UCSD-AML1 (cell line): ENCODE measurements at regions not wholly inside any gene's neighbourhood (a gene's known extent, or its start where the extent isn't known, plus 50 kb on each side); places are given as distances from the start of the nearest gene placed in this dataset.

ENCODE experiments used
- DNase-seq: peaks from one replicate; lab custom pipeline; 2025; ENCODE audit not compliant: unreplicated experiment; lab: John Stamatoyannopoulos, UW

DNA sequence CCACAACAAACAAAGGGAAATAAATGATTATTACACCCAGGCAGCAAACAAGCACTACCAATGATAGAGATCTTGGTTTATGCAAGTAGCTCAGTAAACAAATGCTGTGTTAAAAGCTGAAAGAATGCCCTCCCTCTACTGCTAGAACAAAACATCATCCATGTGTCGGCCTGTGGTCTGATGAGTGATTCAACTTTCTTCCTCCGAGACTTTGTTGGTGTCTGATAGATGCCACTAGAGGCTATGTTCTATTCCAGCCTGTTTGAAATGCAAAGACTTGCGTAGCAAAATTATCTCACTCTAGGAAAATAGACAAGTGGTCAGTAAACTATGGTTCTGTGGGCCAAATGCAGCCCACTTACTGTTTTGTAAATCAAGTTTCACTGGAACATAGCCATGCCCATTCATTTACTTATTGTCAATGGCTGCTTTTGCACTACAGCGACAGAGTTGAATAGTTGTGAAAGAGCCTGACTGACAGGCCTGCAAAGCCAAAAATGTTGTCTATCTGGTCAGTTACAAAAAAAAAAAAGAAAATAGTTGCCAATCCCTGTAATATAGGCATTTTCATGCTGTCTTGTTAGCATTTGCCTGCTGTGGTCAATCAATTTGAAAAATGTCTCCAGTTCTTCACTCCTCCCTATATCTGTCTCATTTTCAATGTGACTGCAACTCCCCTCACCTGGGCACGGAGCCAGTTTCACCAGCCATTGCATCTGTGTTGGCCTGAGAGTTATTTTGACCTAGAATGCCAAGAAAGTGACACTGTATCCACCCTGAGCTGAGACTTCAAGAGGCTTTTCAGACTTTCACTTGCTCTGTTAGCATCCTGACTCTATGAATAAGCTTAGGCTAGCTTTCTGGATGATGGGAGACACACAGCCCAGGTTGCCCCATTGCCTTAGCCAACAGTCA is 544.6 kb upstream of the BTBD3 start:
- DNase-seq: no peak

DNA sequence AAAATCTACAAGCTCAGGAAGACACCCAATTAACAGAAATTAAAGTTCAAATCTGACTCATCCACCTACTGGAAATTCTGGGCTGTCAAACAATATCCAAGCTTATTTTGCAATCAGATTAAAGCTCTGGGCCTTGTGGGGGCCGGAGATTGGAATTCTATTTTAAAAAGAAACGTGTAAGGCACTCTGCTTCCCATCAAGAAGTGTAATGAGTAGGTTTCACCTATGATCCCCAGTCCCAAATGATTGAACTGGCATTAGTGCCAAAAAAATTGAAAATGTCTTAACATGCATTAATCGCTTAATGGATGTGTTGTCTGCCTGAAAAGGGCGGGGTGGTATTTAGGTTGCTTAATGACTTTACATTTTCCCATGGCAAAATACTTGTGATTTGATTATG is 542.4 kb upstream of the BTBD3 start:
- no peak for DNase-seq

DNA sequence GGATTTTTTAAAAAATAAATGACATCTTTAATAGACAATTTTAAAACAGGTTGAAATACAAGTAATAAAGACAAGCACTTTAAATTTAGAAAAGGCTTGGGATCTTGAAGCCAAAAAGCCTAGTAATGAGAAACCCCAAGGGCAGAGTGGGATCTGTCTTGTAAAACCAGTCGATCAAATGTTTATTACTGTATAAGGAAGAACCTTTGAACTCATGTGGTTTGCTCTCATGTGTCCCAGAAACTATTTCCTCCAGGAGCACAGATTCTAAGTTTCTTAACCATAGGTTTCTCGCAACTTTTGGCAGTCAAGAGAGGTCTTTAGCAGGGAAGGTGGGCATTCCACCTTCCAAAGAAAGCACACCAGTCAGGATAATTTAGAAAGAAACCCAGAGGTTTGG is 541.7 kb upstream of the BTBD3 start:
- DNase-seq: no peak

DNA sequence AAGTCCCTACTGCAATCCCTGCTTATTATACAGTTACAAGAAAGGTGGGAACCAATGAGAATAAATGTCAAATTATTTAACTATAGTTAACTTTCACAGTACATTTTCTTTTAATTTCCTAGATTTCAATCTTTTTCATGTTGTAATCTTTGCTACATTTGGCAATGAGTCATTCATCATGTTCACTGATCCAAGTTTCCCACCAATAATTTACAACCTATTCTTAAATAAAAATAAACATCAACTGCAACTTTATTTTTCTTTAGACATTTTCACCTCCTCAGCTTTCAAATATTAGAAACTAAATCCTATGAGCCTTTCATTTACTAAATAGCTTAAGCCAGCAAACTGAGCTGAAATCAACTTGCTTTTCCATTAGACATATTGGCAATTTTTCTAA is 541.3 kb upstream of the BTBD3 start:
- no peak for DNase-seq

DNA sequence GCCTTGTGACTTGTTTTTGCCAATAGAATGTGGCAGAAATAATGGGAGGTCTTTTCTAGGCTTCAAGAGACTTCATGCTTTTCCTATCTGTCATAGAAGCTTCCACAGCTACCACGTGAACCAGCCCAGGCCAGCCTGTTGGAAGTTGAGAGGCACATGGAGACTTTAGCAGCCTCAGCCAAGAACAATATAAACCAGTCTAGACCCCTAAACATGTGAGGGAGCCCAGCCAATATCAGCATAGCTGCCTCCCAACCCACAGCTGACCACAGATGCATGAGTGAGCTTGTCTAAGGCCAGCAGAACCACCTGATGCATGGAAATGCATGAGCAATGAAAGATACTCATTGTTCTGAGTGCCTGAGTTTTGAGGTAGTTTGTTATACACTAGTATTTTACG is 540.7 kb upstream of the BTBD3 start:
- DNase-seq: no peak

DNA sequence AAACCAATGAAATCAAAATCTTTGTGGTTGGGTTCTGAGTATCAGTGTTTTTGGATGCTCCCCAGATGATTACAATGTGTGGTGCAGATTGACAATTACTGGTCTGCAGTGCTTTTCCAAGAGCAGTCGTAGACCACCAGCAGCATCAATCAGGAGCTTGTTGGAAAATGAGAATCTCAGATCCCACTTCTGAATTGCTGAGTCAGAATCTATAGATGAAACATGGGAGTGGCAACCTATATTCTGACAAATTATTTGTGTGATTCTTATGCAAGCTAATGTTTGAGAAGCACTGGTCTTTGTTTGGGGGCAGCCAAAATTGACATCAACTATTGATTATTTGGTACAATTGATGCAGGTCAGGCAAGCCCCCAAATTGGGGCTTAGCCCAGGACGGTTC is 539.9 kb upstream of the BTBD3 start:
- DNase-seq: no peak

DNA sequence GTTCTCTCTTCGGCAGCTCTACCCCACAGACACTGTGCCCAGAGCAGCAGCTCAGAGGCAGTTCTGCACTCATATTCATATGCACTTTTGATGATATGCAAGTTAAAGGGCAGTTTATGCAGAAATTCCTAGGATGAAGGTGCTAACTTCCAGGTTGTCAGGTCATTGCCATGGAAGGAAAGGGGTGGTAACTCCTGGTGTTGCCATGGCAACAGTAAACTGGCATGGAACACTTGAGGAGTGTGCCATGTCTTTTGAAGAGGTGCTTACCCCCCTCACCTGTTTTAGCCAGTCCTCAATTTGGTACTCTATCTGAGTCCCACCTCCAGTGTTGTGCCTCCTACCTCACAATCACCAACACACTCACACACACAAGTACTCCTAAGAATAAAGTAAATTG is 539.4 kb upstream of the BTBD3 start:
- no peak for DNase-seq

DNA sequence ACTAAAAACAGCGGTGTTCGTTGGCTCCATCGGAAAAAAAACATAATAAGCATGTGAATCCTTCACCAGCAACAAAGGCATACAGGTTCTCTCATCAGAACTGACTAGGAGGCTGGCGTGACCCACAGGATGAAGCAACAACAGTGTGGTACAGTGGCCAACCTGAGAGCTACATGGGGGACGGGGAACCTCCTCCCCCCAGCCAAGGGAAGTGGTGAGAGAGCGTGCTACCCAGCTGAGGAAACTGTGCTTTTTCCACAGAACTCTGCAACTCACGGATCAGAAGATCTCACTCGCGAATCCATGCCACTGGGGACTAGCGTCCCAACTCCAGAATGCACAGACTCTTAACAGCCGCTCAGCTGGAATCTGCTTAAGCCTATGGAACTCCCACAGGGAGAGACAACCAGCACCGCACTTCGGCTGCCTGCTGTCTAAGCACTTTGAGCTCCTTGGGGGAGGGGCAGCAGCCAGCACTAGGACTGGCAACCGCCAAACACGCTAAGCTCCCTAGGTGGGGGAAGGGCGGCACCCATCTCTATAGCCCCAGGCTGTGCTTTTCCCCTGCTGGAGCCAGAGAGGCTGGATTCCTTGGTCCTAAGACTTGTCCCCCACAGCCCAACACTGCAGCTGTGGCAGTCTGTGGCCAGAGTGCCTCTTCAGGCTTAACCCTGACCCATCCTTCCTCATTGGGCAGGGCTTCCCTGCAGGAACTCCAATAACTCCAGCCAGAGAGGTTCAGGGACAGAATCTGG is 538.3 kb upstream of the BTBD3 start:
- DNase-seq: no peak

DNA sequence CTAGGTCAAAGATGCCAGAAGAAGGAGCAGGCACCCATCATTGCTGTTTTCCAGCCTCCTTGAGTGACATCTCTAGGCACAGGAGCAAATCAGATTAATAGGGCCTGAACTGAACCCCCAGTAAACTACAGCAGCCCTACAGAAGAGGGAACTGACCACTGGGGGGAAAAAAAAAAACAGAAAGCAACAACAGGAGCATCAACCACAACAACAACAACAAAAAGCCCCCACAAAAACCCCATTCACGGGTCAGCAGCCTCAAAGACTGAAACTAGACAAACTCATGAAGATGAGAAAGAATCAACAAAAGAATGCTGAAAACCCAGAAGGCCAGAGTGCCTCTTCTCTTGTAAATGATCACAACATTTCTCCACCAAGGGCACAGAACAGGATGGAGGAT is 537.4 kb upstream of the BTBD3 start:
- no peak for DNase-seq

DNA sequence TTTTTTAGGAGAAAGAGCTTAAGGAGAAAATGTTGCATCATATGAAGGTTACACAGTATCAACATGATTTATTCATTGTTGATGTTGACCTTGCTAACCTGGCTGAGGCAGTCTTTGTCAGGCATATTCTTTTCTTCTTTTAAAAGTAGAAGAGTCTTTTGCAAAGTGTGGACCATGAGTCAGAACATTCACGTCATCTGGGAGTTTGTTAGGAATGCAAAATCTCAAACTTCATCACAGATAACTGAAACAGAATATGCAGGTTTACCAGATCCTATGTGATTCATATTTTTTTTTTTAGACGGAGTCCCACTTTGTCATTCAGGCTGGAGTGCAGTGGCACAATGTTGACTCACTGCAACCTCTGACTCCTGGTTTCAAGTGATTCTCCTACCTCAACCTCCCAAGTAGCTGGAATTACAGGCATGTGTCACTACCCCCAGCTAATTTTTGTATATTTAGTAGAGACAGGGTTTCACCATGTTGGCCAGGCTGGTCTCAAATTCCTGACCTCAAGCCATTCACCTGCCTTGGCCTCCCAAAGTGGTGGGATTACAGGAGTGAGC is 530.4 kb upstream of the BTBD3 start:
- no peak for DNase-seq

DNA sequence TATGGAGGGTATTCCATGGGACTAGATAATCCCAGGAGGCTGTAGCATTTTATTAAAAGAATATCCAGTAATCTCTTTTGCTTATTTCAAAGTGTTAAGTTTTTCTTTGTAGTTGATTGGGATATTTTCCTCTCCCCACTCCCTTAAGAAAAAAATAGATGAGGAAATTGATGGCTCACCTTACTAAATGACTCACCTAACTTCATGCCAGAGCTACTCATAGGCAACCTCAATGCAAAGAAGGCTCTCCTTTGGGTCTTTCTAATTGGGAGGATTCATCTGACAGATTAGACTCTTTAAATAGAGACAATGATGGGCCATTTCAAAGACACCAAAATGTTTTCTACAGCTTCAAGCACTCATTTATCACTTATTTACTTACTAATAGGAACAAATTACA is 528.5 kb upstream of the BTBD3 start:
- DNase-seq: no peak

DNA sequence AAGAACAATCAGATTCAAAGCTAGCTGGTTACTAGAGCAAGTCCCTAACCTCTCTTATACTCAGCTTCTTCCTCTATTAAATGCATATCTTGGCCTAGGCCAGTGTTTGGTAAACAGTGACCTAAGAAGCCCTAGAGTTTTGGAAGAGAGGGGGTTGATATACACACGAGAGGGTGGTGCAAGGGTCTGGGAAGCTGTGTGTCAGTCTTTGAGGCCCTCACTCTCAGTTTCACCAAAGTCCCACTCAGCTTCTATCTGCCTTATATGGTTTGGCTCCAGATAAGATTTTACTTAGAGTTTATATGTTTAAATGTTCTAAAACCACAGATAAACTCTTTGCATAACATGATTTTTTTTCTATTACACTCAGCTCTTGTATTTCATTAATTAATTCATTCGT is 526.1 kb upstream of the BTBD3 start:
- DNase-seq: no peak

DNA sequence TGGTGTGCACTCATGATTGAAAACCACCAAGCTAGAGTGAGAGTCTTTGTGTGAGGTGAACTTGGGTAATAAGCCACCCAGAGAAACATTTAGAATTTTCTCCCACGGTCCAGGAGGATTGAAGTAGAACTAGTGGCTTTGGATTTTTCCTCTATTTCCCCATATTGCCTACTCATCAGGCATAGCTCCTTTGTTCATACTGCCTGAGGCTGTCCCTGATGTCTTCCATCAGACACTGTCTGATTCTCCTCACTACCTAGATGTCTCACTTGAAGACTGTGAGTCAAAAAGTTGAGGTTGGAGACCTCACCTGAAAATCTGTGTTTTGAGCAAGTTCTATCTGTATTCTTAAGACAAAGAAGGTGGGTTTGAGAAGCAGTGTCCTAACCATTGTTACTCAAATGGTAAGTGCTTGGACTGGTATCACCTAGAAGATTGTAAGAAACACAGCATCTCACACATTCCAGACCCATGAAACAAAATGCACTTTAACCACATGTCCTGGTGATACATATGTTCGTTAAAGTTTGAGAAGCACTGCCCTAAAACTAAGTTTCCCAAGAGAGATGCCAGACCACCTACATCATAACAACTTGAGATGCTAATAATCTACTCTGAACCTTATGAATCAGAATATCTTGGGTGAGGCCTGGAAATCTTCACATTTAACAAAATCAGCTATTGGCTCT is 523.4 kb upstream of the BTBD3 start:
- DNase-seq: no peak

DNA sequence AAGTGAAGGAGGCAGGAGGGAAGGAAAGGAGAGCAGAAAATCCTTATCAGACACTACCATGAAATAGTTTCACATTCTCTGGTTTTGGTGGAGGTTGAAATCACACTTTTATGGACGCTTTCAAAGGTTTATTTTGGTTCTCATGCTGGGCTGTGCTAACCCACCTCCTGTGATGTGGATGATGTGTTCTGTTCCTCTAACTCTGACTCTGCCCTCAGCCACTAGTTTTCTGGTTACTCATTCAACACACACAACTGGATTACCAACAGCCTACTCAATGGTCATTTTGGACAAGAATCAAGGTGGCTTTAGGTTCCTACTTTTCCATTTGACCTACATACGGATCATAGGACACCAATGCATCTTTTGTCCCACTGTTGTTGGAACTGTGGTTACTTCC is 522.1 kb upstream of the BTBD3 start:
- DNase-seq: no peak

DNA sequence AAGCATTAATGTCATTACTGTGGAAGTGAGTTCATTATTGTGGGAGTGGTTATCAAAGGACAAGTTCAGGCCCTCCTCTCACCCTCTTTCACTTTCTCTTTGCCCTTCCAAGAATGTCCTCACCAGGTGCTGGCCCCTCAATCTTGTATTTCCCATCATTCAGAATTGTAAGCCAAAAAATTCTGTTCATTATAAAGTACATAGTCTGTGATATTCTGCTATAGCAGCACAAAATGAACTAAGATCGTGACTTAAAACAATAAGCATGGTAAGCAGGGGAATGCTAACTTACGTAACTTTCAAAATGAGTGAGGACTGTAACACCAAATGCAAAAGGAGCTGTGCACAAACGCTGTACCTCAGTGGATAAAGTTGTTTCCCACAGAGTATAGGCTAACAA is 515.7 kb upstream of the BTBD3 start:
- DNase-seq: no peak

DNA sequence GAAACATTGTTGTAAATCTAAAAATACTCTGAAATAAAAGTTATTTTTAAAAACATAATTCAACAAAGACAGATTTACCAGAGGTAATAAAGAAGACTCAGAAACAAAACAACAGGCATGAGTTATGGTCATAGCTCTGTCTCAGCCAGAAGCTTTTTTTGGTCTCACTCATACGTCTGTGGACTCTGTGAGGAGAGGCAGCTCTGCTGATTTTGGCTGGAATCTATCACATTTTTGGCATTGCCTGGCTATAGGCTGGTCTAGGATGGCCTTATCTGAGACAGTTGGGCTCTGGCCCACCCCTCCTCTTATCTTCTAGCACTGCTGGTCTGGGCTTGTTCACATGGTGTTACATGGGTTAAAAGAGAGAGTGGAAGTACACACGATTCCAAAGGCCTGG is 514.0 kb upstream of the BTBD3 start:
- DNase-seq: no peak

DNA sequence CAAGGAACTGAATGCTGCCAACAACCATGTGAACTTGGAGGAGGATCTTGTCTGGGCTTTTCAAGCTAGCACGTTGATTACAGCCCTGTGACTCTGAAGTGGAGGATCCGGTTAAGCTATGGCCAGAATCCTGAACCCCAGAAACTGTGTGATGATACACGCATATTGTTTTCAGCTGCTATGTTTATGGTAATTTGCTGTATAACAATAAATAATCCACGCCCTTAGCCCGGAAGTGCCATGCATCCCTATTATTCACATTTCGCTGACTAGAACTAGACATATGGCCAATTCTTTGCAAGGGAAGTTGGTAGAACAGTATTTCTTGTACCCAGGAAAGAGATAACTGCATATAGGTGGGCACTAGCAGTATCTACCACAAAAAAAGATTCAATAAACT is 510.8 kb upstream of the BTBD3 start:
- no peak for DNase-seq

DNA sequence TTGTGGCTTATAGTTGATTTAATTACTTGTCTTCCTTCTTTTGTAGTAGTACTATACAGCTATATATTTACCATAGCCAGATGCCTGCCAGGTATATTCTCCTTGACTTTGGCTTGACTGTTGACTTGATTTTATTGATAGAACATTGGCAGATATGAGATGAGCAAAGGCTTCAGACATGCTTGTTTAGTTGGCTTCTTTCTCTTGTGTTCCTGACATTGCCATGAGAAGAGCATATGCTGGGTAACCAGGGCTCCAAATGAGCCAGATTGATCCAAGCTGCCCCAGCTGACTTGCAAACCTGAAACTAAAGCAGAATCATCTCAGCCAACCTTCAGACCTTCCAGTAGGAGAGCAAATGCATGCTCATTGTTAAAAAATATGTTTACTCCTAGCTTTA is 508.1 kb upstream of the BTBD3 start:
- no peak for DNase-seq

DNA sequence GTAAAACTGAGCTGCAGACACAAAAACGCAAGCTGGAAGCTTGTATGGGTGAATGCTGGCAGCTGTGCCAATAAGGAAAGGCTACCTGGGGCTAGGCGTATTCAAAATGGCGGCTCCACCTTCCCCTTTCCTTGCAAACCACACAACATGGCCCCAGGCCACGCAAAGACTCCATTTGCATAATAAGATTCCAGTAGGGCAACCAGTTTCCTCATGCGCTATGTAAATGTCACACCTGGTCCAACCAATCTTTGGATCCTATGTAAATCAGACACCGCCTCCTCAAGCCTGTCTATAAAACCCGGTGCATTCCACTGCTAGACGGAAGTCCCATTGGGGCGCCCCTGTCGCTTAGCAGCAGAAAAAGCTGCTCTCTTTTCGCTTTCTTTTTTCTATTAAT is 505.9 kb upstream of the BTBD3 start:
- DNase-seq: no peak

DNA sequence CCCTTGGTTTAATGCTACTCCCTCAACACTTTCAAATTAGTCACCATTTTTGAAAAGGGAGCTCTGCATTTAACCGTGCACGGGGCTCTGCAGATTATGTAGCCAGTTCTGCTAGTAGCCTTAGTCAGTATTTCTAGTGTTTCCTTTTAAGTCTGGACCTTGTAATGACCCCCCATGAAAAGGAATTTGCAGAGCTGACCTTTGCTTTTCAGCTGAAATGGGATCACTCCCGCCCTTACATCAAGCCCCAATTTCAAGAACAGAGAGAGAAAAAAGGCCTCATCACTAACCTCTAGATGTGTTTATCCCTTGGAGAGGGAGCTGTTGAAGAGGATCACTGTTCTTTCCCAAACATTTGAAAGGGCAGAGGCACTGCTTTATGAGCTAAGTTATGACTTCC is 490.7 kb upstream of the BTBD3 start:
- DNase-seq: no peak

DNA sequence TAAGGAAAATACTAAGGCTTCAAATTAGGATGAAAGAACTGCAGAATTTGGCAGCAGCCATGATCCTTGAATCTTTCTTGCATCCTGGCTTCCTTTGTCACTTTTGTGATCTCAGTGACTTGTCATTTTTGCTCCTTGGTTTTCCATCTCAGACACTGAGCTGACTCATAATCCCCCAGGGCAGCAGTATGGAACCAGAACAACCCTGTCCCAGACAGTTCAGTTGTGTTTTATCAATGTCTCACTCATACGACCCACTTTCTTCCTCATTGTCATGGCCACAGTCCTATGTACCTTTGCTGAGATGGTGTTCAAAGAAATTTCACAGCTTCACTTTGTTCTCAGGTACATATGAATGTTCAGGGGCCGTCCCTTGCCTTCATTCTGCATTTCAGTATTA is 488.5 kb upstream of the BTBD3 start:
- no peak for DNase-seq
